H1 (cell line): ENCODE measurements at regions not wholly inside any gene's neighbourhood (a gene's known extent, or its start where the extent isn't known, plus 50 kb on each side); places are given as distances from the start of the nearest gene placed in this dataset.

Source experiments
- CTCF ChIA-PET: fragments of 300-600 bp; sonication (Branson Sonifier 250); formaldehyde crosslinking; loops from one replicate; lab custom pipeline; 2021; ENCODE audit not compliant: partially characterized antibody; lab: Charles Lee
- POLR2A ChIA-PET: fragments of 300-600 bp; sonication (Branson Sonifier 250); formaldehyde crosslinking; loops from one replicate; lab custom pipeline; 2021; ENCODE audit warnings: inconsistent platforms; ENCODE audit not compliant: partially characterized antibody; lab: Charles Lee
- DNase-seq, 2 experiments: peaks; one replicate each; pipeline versions ENCODE4 v3.0.0 to v3.0.0-alpha.2; 2010 to 2022; ENCODE audit warnings: low spot score in 2 of 2, low read depth in 1 of 2, mixed read lengths in 1 of 2
- FAIRE-seq: peaks from 2 replicates; lab custom pipeline; 2011; peaks lifted over from hg19 to GRCh38; lab: Jason Lieb, UNC
- H2AFZ ChIP-seq: 2 replicates; pipeline ENCODE4 v1.8.1; 2012; ENCODE audit warnings: low read length, inconsistent platforms
- H2AK5ac ChIP-seq: 2 replicates; pipeline ENCODE4 v1.6.1; 2013; ENCODE audit warnings: low read depth, low read length
- H2BK120ac ChIP-seq: replicated peaks from 2 replicates; pipeline ENCODE3; 2013; ENCODE audit warnings: low read depth, low read length, inconsistent platforms
- H2BK12ac ChIP-seq: 2 replicates; pipeline ENCODE4 v1.6.1; 2013; ENCODE audit warnings: low read depth, low read length
- H2BK15ac ChIP-seq: 2 replicates; pipeline ENCODE4 v1.6.1; 2013; ENCODE audit warnings: low read length
- H2BK20ac ChIP-seq: 2 replicates; pipeline ENCODE4 v1.6.1; 2013; ENCODE audit warnings: low read length
- H2BK5ac ChIP-seq: 2 replicates; pipeline ENCODE4 v1.6.1; 2013; ENCODE audit warnings: low read depth, low read length
- H3K14ac ChIP-seq: 2 replicates; pipeline ENCODE4 v1.6.1; 2013; ENCODE audit warnings: inconsistent platforms; ENCODE audit not compliant: insufficient read length
- H3K18ac ChIP-seq: 2 replicates; pipeline ENCODE4 v1.6.1; 2013; ENCODE audit warnings: low read length; ENCODE audit errors: extremely low read depth
- H3K23ac ChIP-seq: 2 replicates; pipeline ENCODE4 v1.6.1; 2013; ENCODE audit warnings: inconsistent platforms; ENCODE audit not compliant: insufficient read length
- H3K23me2 ChIP-seq: 2 replicates; pipeline ENCODE4 v1.6.1; 2013; ENCODE audit warnings: low read depth, low read length
- H3K27ac ChIP-seq: 2 replicates; pipeline ENCODE4 v1.6.1; 2011; ENCODE audit warnings: low read depth, low read length, inconsistent platforms
- H3K27me3 ChIP-seq, 4 experiments: replicated peaks in 1 of 4; 1 replicate in 1 of 4; 2 replicates in 3 of 4; pipeline versions ENCODE4 v1.6.1 to v1.8.1; 2011 to 2013; ENCODE audit warnings: low read length in 3 of 4, mild to moderate bottlenecking in 3 of 4, inconsistent platforms in 2 of 4, mixed read lengths in 2 of 4, moderate library complexity in 1 of 4; ENCODE audit not compliant: control insufficient read depth in 3 of 4, insufficient read depth in 3 of 4; ENCODE audit errors: extremely low read depth in 1 of 4
- H3K36me3 ChIP-seq, 4 experiments: 2 replicates each; pipeline versions ENCODE4 v1.6.1 to v1.8.1; 2011 to 2013; ENCODE audit warnings: mild to moderate bottlenecking in 4 of 4, low read length in 3 of 4, moderate library complexity in 2 of 4, control low read depth in 1 of 4, inconsistent platforms in 1 of 4; ENCODE audit not compliant: insufficient read depth in 4 of 4, control insufficient read depth in 2 of 4
- H3K4ac ChIP-seq: replicated peaks from 2 replicates; pipeline ENCODE3; 2013; ENCODE audit warnings: low read length, low read depth, mixed read lengths, inconsistent platforms; ENCODE audit not compliant: insufficient read length
- H3K4me1 ChIP-seq, 4 experiments: replicated peaks in 1 of 4; 1 replicate in 1 of 4; 2 replicates in 3 of 4; pipeline versions ENCODE4 v1.6.1 to v1.8.1; 2011 to 2013; ENCODE audit warnings: low read length in 3 of 4, inconsistent platforms in 2 of 4, mixed read lengths in 1 of 4; ENCODE audit not compliant: insufficient read depth in 4 of 4, control insufficient read depth in 3 of 4
- H3K4me2 ChIP-seq, 2 experiments: 2 replicates each; pipeline versions ENCODE4 v1.6.1 to v1.8.1; 2011 to 2013; ENCODE audit warnings: low read depth in 2 of 2, low read length in 2 of 2, control low read depth in 1 of 2, inconsistent platforms in 1 of 2, mild to moderate bottlenecking in 1 of 2; ENCODE audit not compliant: insufficient read depth in 1 of 2
- H3K4me3 ChIP-seq, 4 experiments: fragments of 200-600, 300-600 bp in 1 of 4; sonication (generic), shearing (Covaris generic), sonication (Bioruptor Twin) in 1 of 4; 2 replicates each; pipeline versions ENCODE4 v1.5.1 to v1.8.1; 2011 to 2016; ENCODE audit warnings: low read length in 4 of 4, low read depth in 3 of 4, control low read depth in 2 of 4, inconsistent platforms in 2 of 4, mild to moderate bottlenecking in 2 of 4, mixed read lengths in 1 of 4, moderate library complexity in 1 of 4; ENCODE audit not compliant: insufficient read depth in 2 of 4; ENCODE audit errors: extremely low read depth in 1 of 4
- H3K56ac ChIP-seq: replicated peaks from 2 replicates; pipeline ENCODE3; 2013; ENCODE audit warnings: low read depth, mild to moderate bottlenecking, mixed read lengths, low read length, inconsistent platforms; ENCODE audit not compliant: insufficient read length
- H3K79me1 ChIP-seq: 2 replicates; pipeline ENCODE4 v1.6.1; 2013; ENCODE audit warnings: low read depth, low read length, control low read depth
- H3K79me2 ChIP-seq, 2 experiments: 2 replicates each; pipeline versions ENCODE4 v1.6.1 to v1.8.1; 2012 to 2013; ENCODE audit warnings: low read length in 2 of 2, mild to moderate bottlenecking in 2 of 2, inconsistent platforms in 1 of 2; ENCODE audit not compliant: insufficient read depth in 2 of 2, control insufficient read depth in 1 of 2
- H3K9ac ChIP-seq, 4 experiments: replicated peaks in 1 of 4; 1 replicate in 1 of 4; 2 replicates in 3 of 4; pipeline versions ENCODE4 v1.6.1 to v1.8.1; 2011 to 2013; ENCODE audit warnings: low read depth in 3 of 4, low read length in 3 of 4, control low read depth in 2 of 4, mild to moderate bottlenecking in 2 of 4, moderate library complexity in 2 of 4, inconsistent platforms in 1 of 4; ENCODE audit errors: extremely low read depth in 1 of 4
- H3K9me3 ChIP-seq, 2 experiments: 2 replicates each; pipeline versions ENCODE4 v1.6.1 to v1.8.1; 2012 to 2013; ENCODE audit warnings: mild to moderate bottlenecking in 2 of 2, moderate library complexity in 2 of 2, control low read depth in 1 of 2, inconsistent platforms in 1 of 2, low read depth in 1 of 2, low read length in 1 of 2, mixed read lengths in 1 of 2; ENCODE audit not compliant: insufficient read depth in 2 of 2
- H4K20me1 ChIP-seq, 2 experiments: replicated peaks in 1 of 2; 2 replicates each; pipeline versions ENCODE3 to v1.8.1; 2011 to 2013; ENCODE audit warnings: inconsistent platforms in 2 of 2, low read length in 2 of 2, mild to moderate bottlenecking in 1 of 2; ENCODE audit not compliant: insufficient read depth in 2 of 2, control insufficient read depth in 1 of 2
- H4K5ac ChIP-seq: 2 replicates; pipeline ENCODE4 v1.6.1; 2013; ENCODE audit warnings: low read length, low read depth, mixed read lengths, inconsistent platforms; ENCODE audit not compliant: insufficient read length
- H4K8ac ChIP-seq: 2 replicates; pipeline ENCODE4 v1.8.0; 2013; ENCODE audit warnings: mild to moderate bottlenecking, moderate library complexity, low read length, inconsistent platforms; ENCODE audit not compliant: insufficient read depth; ENCODE audit errors: extremely low read depth
- H4K91ac ChIP-seq: replicated peaks from 2 replicates; pipeline ENCODE3; 2013; ENCODE audit warnings: low read length, mixed read lengths, inconsistent platforms; ENCODE audit not compliant: insufficient read length
- CBX8 ChIP-seq: fragments of 300-800, 300-1000 bp; sonication (generic); IDR thresholded peaks from 2 replicates; pipeline ENCODE4 v1.7.1; 2016; ENCODE audit warnings: low read depth, low read length, borderline replicate concordance
- GABPA ChIP-seq: IDR thresholded peaks from 2 replicates; pipeline ENCODE4 v1.6.1; 2011; ENCODE audit warnings: mild to moderate bottlenecking, low read length, moderate library complexity, borderline replicate concordance; ENCODE audit not compliant: insufficient read depth
- HDAC6 ChIP-seq: IDR thresholded peaks from one replicate; pipeline ENCODE4 v1.7.1; 2012; ENCODE audit warnings: low read depth, mild to moderate bottlenecking, inconsistent platforms, low read length, moderate library complexity
- WGBS, 2 experiments: shearing (Covaris generic) in 1 of 2; methylation state at CpG; one replicate each; pipeline versions ENCODE4 v1.1.6 to v1.1.7; 2013 to 2015; ENCODE audit warnings: low lambda C conversion rate in 2 of 2, mixed read lengths in 2 of 2, inconsistent platforms in 1 of 2, low coverage in 1 of 2, missing lambda C conversion rate in 1 of 2; ENCODE audit not compliant: insufficient replicate concordance in 2 of 2, insufficient coverage in 1 of 2, insufficient read length in 1 of 2; ENCODE audit errors: extremely low coverage in 1 of 2, missing lambda C conversion rate in 1 of 2; 5-methylcytosine and 5-hydroxymethylcytosine counted together

GRCh38 chrX:121307449-121307848 lies 260.0 kb downstream of the GLUD2 start:
- Histone ChIP-seq H2AK5ac (no peak overlapping the region), H3K27me3 (no peaks in the 10 kb centered on the region), H3K9me3 (no peaks in the 10 kb centered on the region), H3K79me2 (no peaks in the 10 kb centered on the region), H3K79me1 (no peaks in the 10 kb centered on the region), H4K5ac (no peak overlapping the region), H4K8ac (no peak overlapping the region), H2BK12ac (no peak overlapping the region), H4K20me1 (no peaks in the 10 kb centered on the region), H4K91ac (no peak overlapping the region), H3K4me2 (no peak overlapping the region), H3K9ac (no peak overlapping the region), H3K23ac (no peak overlapping the region), H3K18ac (no peak overlapping the region), H3K36me3 (no peaks in the 10 kb centered on the region), H3K56ac (no peak overlapping the region), H3K27ac (no peak overlapping the region), H3K14ac (no peak overlapping the region), H2AFZ (no peak overlapping the region), H3K4me1 (no peaks in the 10 kb centered on the region), H3K4me3 (no peak overlapping the region), H2BK120ac (no peak overlapping the region), H3K23me2 (no peaks in the 10 kb centered on the region), H2BK5ac (no peak overlapping the region), H2BK20ac (no peak overlapping the region), H3K4ac (no peak overlapping the region), H2BK15ac (no peak overlapping the region)
- CTCF ChIA-PET: no interaction called here
- 91% methylated on average over 3 of the region's 3 CpGs; no CpG with 5 or more reads in 1 of the 2 experiments for WGBS, 2 experiments
- POLR2A ChIA-PET: no interaction called here
- TF ChIP-seq HDAC6 (no peak), GABPA (no peak), CBX8 (no peak)
- DNase-seq: no peak
- FAIRE-seq: no peak
